ENCODE measurements at regions not wholly inside any gene's neighbourhood (a gene's known extent, or its start where the extent isn't known, plus 50 kb on each side); places are given as distances from the start of the nearest gene placed in this dataset.

DNA sequence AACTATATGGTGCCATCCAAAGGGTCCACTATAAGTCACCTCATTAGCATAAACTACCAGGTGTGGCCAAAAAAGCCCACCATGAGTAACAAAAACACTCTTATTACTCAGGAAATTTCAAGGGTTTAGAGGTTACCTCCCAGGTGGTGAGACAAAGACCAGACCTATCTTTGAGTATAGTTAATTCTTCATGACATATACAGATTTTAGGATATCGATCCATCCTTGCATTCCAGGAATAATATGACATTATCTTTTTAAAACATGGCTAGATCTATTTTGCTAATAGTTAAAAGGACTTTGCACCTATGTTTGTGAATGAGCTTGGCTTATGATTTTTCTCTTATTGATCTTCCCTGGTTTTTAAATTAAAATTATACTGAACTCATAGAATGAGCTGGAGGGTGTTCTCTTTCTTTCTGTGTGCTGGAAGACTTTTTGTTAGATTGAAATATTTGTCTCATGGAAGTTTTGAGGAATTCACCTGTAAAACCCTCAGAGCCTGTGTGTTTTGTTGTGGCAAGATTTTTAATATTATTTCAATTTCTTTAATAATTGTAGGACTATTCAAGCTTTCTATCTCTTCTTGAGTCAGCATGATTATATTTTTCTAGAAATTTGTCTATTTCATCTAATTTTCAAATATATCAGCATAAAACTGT lies 138.7 kb upstream of the SLC45A1 start:
- H2AFZ ChIP-seq (ENCODE audit: low read depth, low read length) = no peak overlapping the region

DNA sequence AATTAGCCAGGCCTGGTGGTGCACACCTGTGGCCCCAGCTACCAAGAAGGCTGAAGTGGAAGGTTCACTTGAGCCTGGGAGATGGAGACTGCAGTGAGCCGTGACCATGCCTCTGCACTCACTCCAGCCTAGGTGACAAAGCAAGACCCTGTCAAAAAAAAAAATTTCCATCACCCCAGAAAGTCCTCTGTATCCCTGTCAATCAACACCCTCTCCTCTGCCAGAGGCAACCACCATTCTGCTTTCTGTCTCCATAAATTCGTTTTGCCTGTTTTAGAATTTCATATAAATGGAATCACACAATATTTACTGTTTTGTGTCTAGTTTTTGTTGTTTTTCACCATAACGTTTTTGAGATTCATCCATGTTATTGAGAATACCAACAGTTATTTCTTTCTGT lies 141.6 kb upstream of the SLC45A1 start:
- Histone ChIP-seq H3K9ac (ENCODE audit: low read length) (no peak overlapping the region), H3K27ac (ENCODE audit: low read length) (no peak overlapping the region), H3K9me3 (ENCODE audit: low read length) (no peaks in the 10 kb centered on the region), H3K4me3 (ENCODE audit: low read length) (no peak overlapping the region), H3K9me2 (ENCODE audit: insufficient read depth, low read length) (no peaks in the 10 kb centered on the region), H3K4me2 (ENCODE audit: low read length) (no peak overlapping the region), H3F3A (ENCODE audit: insufficient read depth, low read length, poor library complexity, severe bottlenecking) (no peaks in the 10 kb centered on the region), H3K36me3 (ENCODE audit: insufficient read depth, low read length) (no peaks in the 10 kb centered on the region), H3K79me2 (replicated peaks; ENCODE audit: insufficient read depth, low read length) (no peaks in the 10 kb centered on the region), H3K27me3 (ENCODE audit: insufficient read depth, low read depth, low read length) (no peaks in the 10 kb centered on the region), H4K20me1 (ENCODE audit: insufficient read depth) (no peaks in the 10 kb centered on the region), H2AFZ (ENCODE audit: low read depth, low read length) (no peak overlapping the region)
- TF ChIP-seq SMC3 (conservative IDR thresholded peaks at IDR 0.05; ENCODE audit: poor library complexity) (no peak), EP300 (conservative IDR thresholded peaks at IDR 0.05; ENCODE audit: poor library complexity, severe bottlenecking) (no peak), TAF1 (IDR thresholded peaks at IDR 0.05; ENCODE audit: low read depth) (no peak)
- TF ChIP-seq, protein P1, sequence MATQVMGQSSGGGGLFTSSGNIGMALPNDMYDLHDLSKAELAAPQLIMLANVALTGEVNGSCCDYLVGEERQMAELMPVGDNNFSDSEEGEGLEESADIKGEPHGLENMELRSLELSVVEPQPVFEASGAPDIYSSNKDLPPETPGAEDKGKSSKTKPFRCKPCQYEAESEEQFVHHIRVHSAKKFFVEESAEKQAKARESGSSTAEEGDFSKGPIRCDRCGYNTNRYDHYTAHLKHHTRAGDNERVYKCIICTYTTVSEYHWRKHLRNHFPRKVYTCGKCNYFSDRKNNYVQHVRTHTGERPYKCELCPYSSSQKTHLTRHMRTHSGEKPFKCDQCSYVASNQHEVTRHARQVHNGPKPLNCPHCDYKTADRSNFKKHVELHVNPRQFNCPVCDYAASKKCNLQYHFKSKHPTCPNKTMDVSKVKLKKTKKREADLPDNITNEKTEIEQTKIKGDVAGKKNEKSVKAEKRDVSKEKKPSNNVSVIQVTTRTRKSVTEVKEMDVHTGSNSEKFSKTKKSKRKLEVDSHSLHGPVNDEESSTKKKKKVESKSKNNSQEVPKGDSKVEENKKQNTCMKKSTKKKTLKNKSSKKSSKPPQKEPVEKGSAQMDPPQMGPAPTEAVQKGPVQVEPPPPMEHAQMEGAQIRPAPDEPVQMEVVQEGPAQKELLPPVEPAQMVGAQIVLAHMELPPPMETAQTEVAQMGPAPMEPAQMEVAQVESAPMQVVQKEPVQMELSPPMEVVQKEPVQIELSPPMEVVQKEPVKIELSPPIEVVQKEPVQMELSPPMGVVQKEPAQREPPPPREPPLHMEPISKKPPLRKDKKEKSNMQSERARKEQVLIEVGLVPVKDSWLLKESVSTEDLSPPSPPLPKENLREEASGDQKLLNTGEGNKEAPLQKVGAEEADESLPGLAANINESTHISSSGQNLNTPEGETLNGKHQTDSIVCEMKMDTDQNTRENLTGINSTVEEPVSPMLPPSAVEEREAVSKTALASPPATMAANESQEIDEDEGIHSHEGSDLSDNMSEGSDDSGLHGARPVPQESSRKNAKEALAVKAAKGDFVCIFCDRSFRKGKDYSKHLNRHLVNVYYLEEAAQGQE (IDR thresholded peaks at IDR 0.05; ENCODE audit: borderline replicate concordance) = no peak

More for the DNA sequence above, 138.7 kb upstream of the SLC45A1 start:
- Histone ChIP-seq H3K9ac (ENCODE audit: low read length) (no peak overlapping the region), H3K27me3 (ENCODE audit: insufficient read depth, low read depth, low read length) (no peaks in the 10 kb centered on the region), H3K9me2 (ENCODE audit: insufficient read depth, low read length) (no peaks in the 10 kb centered on the region), H3F3A (ENCODE audit: insufficient read depth, low read length, poor library complexity, severe bottlenecking) (no peaks in the 10 kb centered on the region), H3K27ac (ENCODE audit: low read length) (no peak overlapping the region), H3K36me3 (ENCODE audit: insufficient read depth, low read length) (no peaks in the 10 kb centered on the region), H3K4me3 (ENCODE audit: low read length) (no peak overlapping the region), H3K4me2 (ENCODE audit: low read length) (no peak overlapping the region), H3K79me2 (replicated peaks; ENCODE audit: insufficient read depth, low read length) (no peaks in the 10 kb centered on the region), H3K9me3 (ENCODE audit: low read length) (no peaks in the 10 kb centered on the region), H4K20me1 (ENCODE audit: insufficient read depth) (no peaks in the 10 kb centered on the region)
- TF ChIP-seq EZH2 (IDR thresholded peaks at IDR 0.05; ENCODE audit: borderline replicate concordance, insufficient read depth, low read length, poor library complexity, severe bottlenecking) (no peak), POLR2AphosphoS5 (IDR thresholded peaks at IDR 0.05) (no peak), TAF1 (IDR thresholded peaks at IDR 0.05; ENCODE audit: low read depth) (no peak), RAD21 (conservative IDR thresholded peaks at IDR 0.05) (no peak), SMC3 (conservative IDR thresholded peaks at IDR 0.05; ENCODE audit: poor library complexity) (no peak), EP300 (conservative IDR thresholded peaks at IDR 0.05; ENCODE audit: poor library complexity, severe bottlenecking) (no peak), MXI1 (conservative IDR thresholded peaks at IDR 0.05; ENCODE audit: poor library complexity, severe bottlenecking) (no peak)
- TF ChIP-seq, protein P1 (IDR thresholded peaks at IDR 0.05; ENCODE audit: borderline replicate concordance) = no peak
- TF ChIP-seq, protein P2, sequence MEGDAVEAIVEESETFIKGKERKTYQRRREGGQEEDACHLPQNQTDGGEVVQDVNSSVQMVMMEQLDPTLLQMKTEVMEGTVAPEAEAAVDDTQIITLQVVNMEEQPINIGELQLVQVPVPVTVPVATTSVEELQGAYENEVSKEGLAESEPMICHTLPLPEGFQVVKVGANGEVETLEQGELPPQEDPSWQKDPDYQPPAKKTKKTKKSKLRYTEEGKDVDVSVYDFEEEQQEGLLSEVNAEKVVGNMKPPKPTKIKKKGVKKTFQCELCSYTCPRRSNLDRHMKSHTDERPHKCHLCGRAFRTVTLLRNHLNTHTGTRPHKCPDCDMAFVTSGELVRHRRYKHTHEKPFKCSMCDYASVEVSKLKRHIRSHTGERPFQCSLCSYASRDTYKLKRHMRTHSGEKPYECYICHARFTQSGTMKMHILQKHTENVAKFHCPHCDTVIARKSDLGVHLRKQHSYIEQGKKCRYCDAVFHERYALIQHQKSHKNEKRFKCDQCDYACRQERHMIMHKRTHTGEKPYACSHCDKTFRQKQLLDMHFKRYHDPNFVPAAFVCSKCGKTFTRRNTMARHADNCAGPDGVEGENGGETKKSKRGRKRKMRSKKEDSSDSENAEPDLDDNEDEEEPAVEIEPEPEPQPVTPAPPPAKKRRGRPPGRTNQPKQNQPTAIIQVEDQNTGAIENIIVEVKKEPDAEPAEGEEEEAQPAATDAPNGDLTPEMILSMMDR (IDR thresholded peaks at IDR 0.05; ENCODE audit: poor library complexity, severe bottlenecking) = no peak
